ENCODE measurements at regions not wholly inside any gene's neighbourhood (a gene's known extent, or its start where the extent isn't known, plus 50 kb on each side); places are given as distances from the start of the nearest gene placed in this dataset.

- peak in 1 of 2 experiments; percentile 1 for DNase-seq (ENCODE audit: low read depth in 2 of 2)
Measured at GRCh38 chr9:32251539-32251938, 132.9 kb upstream of the ACO1 start.

- DNase-seq (ENCODE audit: low read depth in 2 of 2), result no peak
Measured at GRCh38 chr9:32253731-32254130, 130.7 kb upstream of the ACO1 start.

- DNase-seq (ENCODE audit: low read depth in 2 of 2), result no peak
Measured at GRCh38 chr9:32255026-32255425, 129.4 kb upstream of the ACO1 start.

GRCh38 chr9:32258482-32258881 is 126.0 kb upstream of the ACO1 start:
- no peak for DNase-seq (ENCODE audit: low read depth in 2 of 2)

- no peak for DNase-seq (ENCODE audit: low read depth in 2 of 2)
Measured at GRCh38 chr9:32260151-32260862, 124.1 kb upstream of the ACO1 start.

- DNase-seq (ENCODE audit: low read depth in 2 of 2), result no peak
Measured at GRCh38 chr9:32264170-32264864, 120.1 kb upstream of the ACO1 start.

GRCh38 chr9:32265037-32265436 is 119.4 kb upstream of the ACO1 start:
- no peak for DNase-seq (ENCODE audit: low read depth in 2 of 2)

- DNase-seq (ENCODE audit: low read depth in 2 of 2), result no peak
Measured at GRCh38 chr9:32278991-32279390, 105.5 kb upstream of the ACO1 start.

- DNase-seq (ENCODE audit: low read depth in 2 of 2), result no peak
Measured at GRCh38 chr9:32289756-32290155, 94.7 kb upstream of the ACO1 start.

GRCh38 chr9:32291370-32291769 is 93.1 kb upstream of the ACO1 start:
- DNase-seq (ENCODE audit: low read depth in 2 of 2), result no peak

- DNase-seq (ENCODE audit: low read depth in 2 of 2), result no peak
Measured at GRCh38 chr9:32292611-32293010, 91.8 kb upstream of the ACO1 start.

GRCh38 chr9:32293091-32293490 is 91.4 kb upstream of the ACO1 start:
- no peak for DNase-seq (ENCODE audit: low read depth in 2 of 2)

GRCh38 chr9:32294106-32294505 is 90.3 kb upstream of the ACO1 start:
- DNase-seq (ENCODE audit: low read depth in 2 of 2), result no peak

- DNase-seq (ENCODE audit: low read depth in 2 of 2), result no peak
Measured at GRCh38 chr9:32300373-32300772, 84.1 kb upstream of the ACO1 start.

- DNase-seq (ENCODE audit: low read depth in 2 of 2), result no peak
Measured at GRCh38 chr9:32304495-32304894, 79.9 kb upstream of the ACO1 start.

- DNase-seq (ENCODE audit: low read depth in 2 of 2), result no peak
Measured at GRCh38 chr9:32306006-32306405, 78.4 kb upstream of the ACO1 start.

- DNase-seq (ENCODE audit: low read depth in 2 of 2), result no peak
Measured at GRCh38 chr9:32319312-32319929, 65.0 kb upstream of the ACO1 start.

GRCh38 chr9:32322622-32323021 is 61.8 kb upstream of the ACO1 start:
- DNase-seq (ENCODE audit: low read depth in 2 of 2), result no peak

- no peak for DNase-seq (ENCODE audit: low read depth in 2 of 2)
Measured at GRCh38 chr9:32326146-32326545, 58.3 kb upstream of the ACO1 start.

- DNase-seq (ENCODE audit: low read depth in 2 of 2), result no peak
Measured at GRCh38 chr9:32331240-32331639, 53.2 kb upstream of the ACO1 start.

GRCh38 chr9:32334112-32334511 is 50.3 kb upstream of the ACO1 start:
- no peak for DNase-seq (ENCODE audit: low read depth in 2 of 2)
